Esophagus (tissue), 2 donors: ENCODE measurements at regions not wholly inside any gene's neighbourhood (a gene's known extent, or its start where the extent isn't known, plus 50 kb on each side); places are given as distances from the start of the nearest gene placed in this dataset.
"Not testable (repeated sequence)": the region's sequence is repeated elsewhere in the genome, so short reads cannot be mapped to it uniquely, and the experiment has no call there.

Source experiments
- H3K27ac ChIP-seq, 2 donors: one replicate each; pipeline ENCODE4 v1.5.1; 2013; ENCODE audit warnings: low read depth in 2 of 2, mild to moderate bottlenecking in 2 of 2, inconsistent platforms in 1 of 2, low read length in 1 of 2, moderate library complexity in 1 of 2
- H3K27me3 ChIP-seq, 2 donors: one replicate each; pipeline ENCODE4 v1.6.1; 2013; ENCODE audit warnings: low read length in 2 of 2, control low read depth in 1 of 2, mild to moderate bottlenecking in 1 of 2; ENCODE audit not compliant: insufficient read depth in 2 of 2, control insufficient read depth in 1 of 2
- H3K36me3 ChIP-seq, 2 donors: one replicate each; pipeline ENCODE4 v1.6.1; 2013; ENCODE audit warnings: low read length in 1 of 2; ENCODE audit not compliant: control insufficient read depth in 2 of 2, insufficient read depth in 2 of 2
- H3K4me1 ChIP-seq, 2 donors: one replicate each; pipeline ENCODE4 v1.6.1; 2013; ENCODE audit warnings: low read length in 1 of 2; ENCODE audit not compliant: control insufficient read depth in 2 of 2, insufficient read depth in 2 of 2
- H3K4me3 ChIP-seq, 2 donors: one replicate each; pipeline ENCODE4 v1.5.1; 2013; ENCODE audit warnings: low read length in 2 of 2, mild to moderate bottlenecking in 2 of 2, low read depth in 1 of 2, moderate library complexity in 1 of 2
- H3K9me3 ChIP-seq, 2 donors: one replicate each; pipeline ENCODE4 v1.6.1; 2013; ENCODE audit warnings: mild to moderate bottlenecking in 2 of 2, low read depth in 1 of 2, low read length in 1 of 2, moderate library complexity in 1 of 2; ENCODE audit not compliant: control insufficient read depth in 2 of 2, insufficient read depth in 1 of 2
- WGBS, 2 donors: extraction: QIAGEN DNeasy Blood & Tissue Kit; methylation state at CpG; one replicate each; pipeline ENCODE4 v1.1.7; 2013; 5-methylcytosine and 5-hydroxymethylcytosine counted together
- donor health status: healthy with polysubstance abuse.
- donor health status: Bipolar disorder and iron deficiency.

GRCh38 chr2:188675391-188676009 lies 298.7 kb upstream of the COL3A1 start:
- Histone ChIP-seq H3K4me3 (no peak overlapping the region), H3K27me3 (no peaks in the 10 kb centered on the region), H3K27ac (no peak overlapping the region), H3K36me3 (no peaks in the 10 kb centered on the region), H3K9me3 (no peaks in the 10 kb centered on the region), H3K4me1 (no peaks in the 10 kb centered on the region)

GRCh38 chr2:188676010-188676400 lies 298.2 kb upstream of the COL3A1 start:
- 96 to 100% methylated on average over 1 of the region's 1 CpG for whole genome bisulfite sequencing, 2 donors
- Histone ChIP-seq H3K4me3 (no peak overlapping the region), H3K27ac (no peak overlapping the region), H3K4me1 (no peaks in the 10 kb centered on the region), H3K9me3 (no peaks in the 10 kb centered on the region), H3K36me3 (no peaks in the 10 kb centered on the region), H3K27me3 (no peaks in the 10 kb centered on the region)

- H3K27me3 ChIP-seq = no peaks in the 10 kb centered on the region
- no peak overlapping the region for H3K4me3 ChIP-seq
- H3K36me3 ChIP-seq = no peaks in the 10 kb centered on the region
- no peaks in the 10 kb centered on the region for H3K4me1 ChIP-seq
- H3K9me3 ChIP-seq = no peaks in the 10 kb centered on the region
- no peak overlapping the region for H3K27ac ChIP-seq
These were observed 297.0 kb upstream of the COL3A1 start for GRCh38 chr2:188677142-188677541.

GRCh38 chr2:188678882-188679281 lies 295.3 kb upstream of the COL3A1 start:
- H3K9me3 ChIP-seq = no peaks in the 10 kb centered on the region
- no peaks in the 10 kb centered on the region for H3K27me3 ChIP-seq
- no peak overlapping the region for H3K27ac ChIP-seq
- H3K4me1 ChIP-seq = no peaks in the 10 kb centered on the region
- no peak overlapping the region for H3K4me3 ChIP-seq
- H3K36me3 ChIP-seq = no peaks in the 10 kb centered on the region
- 54 to 61% methylated on average over 2 of the region's 2 CpGs for WGBS, 2 donors

GRCh38 chr2:188682838-188683237 lies 291.3 kb upstream of the COL3A1 start:
- Histone ChIP-seq H3K27me3 (no peaks in the 10 kb centered on the region), H3K36me3 (no peaks in the 10 kb centered on the region), H3K4me3 (no peak overlapping the region), H3K4me1 (no peaks in the 10 kb centered on the region), H3K9me3 (no peaks in the 10 kb centered on the region), H3K27ac (no peak overlapping the region)
- 64 to 70% methylated on average over 1 of the region's 1 CpG for WGBS, 2 donors

- no peak overlapping the region for H3K27ac ChIP-seq
- no peaks in the 10 kb centered on the region for H3K36me3 ChIP-seq
- no peaks in the 10 kb centered on the region for H3K4me1 ChIP-seq
- no peaks in the 10 kb centered on the region for H3K27me3 ChIP-seq
- no peaks in the 10 kb centered on the region for H3K9me3 ChIP-seq
- 79 to 80% methylated on average over 3 of the region's 3 CpGs for whole genome bisulfite sequencing, 2 donors
- H3K4me3 ChIP-seq = no peak overlapping the region
These were observed 289.4 kb upstream of the COL3A1 start for GRCh38 chr2:188684795-188685194.

- peaks cover 2 to 3% of the 10 kb centered on the region in 2 donors for H3K4me1 ChIP-seq
- no peaks in the 10 kb centered on the region for H3K9me3 ChIP-seq
- no peak overlapping the region for H3K27ac ChIP-seq
- no peaks in the 10 kb centered on the region for H3K36me3 ChIP-seq
- 57 to 59% methylated on average over 4 of the region's 4 CpGs for WGBS, 2 donors
- H3K4me3 ChIP-seq = no peak overlapping the region
- no peaks in the 10 kb centered on the region for H3K27me3 ChIP-seq
These were observed 281.1 kb upstream of the COL3A1 start for GRCh38 chr2:188693111-188693510.

GRCh38 chr2:188693771-188694170 lies 280.4 kb upstream of the COL3A1 start:
- Histone ChIP-seq H3K9me3 (no peaks in the 10 kb centered on the region), H3K4me1 (peaks cover 2 to 3% of the 10 kb centered on the region in 2 donors), H3K27ac (no peak overlapping the region), H3K4me3 (no peak overlapping the region), H3K27me3 (no peaks in the 10 kb centered on the region), H3K36me3 (no peaks in the 10 kb centered on the region)
- 66 to 69% methylated on average over 2 of the region's 2 CpGs for WGBS, 2 donors

- Histone ChIP-seq H3K27me3 (no peaks in the 10 kb centered on the region), H3K4me3 (no peak overlapping the region), H3K9me3 (no peaks in the 10 kb centered on the region), H3K27ac (no peak overlapping the region), H3K36me3 (no peaks in the 10 kb centered on the region), H3K4me1 (peaks cover 2 to 3% of the 10 kb centered on the region in 2 donors)
- 20 to 21% methylated on average over 3 of the region's 3 CpGs for WGBS, 2 donors
These were observed 278.2 kb upstream of the COL3A1 start for GRCh38 chr2:188695953-188696352.

GRCh38 chr2:188698151-188698550 lies 276.0 kb upstream of the COL3A1 start:
- WGBS, 2 donors = 92 to 93% methylated on average over 1 of the region's 1 CpG
- not testable (repeated sequence) for H3K4me1 ChIP-seq, H3K27ac ChIP-seq, H3K4me3 ChIP-seq, H3K9me3 ChIP-seq, H3K27me3 ChIP-seq, H3K36me3 ChIP-seq
